Umbilical cord (tissue), 1 donor: ENCODE measurements at regions not wholly inside any gene's neighbourhood (a gene's known extent, or its start where the extent isn't known, plus 50 kb on each side); places are given as distances from the start of the nearest gene placed in this dataset.
"Not testable (repeated sequence)": the region's sequence is repeated elsewhere in the genome, so short reads cannot be mapped to it uniquely, and the experiment has no call there.

Source experiments
- DNase-seq: peaks from one replicate; pipeline ENCODE4 v3.0.0-alpha.2; 2015; ENCODE audit warnings: low spot score

DNA sequence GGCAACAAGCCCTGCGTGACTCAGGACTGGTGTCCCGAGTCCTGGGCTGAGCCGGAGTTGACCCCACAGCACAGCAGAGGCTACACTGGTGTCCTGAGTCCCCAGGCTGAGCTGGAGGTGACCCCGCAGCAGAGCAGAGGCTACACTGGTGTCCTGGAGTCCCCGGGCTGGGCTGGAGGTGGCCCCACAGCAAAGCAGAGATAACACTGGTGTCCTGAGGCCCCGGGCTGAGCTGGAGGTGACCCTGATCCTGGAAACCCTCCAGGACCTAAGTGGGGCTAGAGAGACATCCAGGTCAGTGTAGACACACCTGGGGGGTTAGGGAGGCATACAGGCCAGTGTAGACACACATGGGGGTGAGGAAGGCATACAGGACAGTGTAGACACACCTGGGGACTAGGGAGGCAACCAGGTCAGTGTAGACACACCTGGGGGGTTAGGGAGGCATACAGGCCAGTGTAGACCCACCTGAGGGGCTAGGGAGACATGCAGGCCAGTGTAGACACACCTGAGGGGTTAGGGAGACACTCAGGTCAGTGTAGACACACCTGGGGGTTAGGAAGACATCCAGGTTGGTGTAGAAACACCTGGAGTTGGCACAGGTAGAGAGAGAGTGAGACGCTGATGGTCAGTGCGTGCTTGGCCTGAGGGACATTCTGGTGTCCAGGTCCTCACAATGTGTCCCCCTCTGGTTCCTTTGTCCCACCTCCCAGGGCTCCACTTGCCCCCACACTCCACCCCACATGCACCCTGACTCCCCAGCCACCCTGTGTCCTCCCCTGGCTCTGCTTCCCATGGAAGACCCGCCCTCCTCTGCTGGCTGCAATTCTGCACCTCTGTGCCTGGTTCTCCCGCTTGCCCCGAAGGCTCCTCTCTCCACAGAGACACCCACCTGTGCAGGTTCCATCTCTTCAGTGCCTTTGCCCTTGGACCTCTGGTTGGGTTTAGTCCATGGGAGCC is 321.6 kb upstream of the SFSWAP start:
- no peak for DNase-seq

DNA sequence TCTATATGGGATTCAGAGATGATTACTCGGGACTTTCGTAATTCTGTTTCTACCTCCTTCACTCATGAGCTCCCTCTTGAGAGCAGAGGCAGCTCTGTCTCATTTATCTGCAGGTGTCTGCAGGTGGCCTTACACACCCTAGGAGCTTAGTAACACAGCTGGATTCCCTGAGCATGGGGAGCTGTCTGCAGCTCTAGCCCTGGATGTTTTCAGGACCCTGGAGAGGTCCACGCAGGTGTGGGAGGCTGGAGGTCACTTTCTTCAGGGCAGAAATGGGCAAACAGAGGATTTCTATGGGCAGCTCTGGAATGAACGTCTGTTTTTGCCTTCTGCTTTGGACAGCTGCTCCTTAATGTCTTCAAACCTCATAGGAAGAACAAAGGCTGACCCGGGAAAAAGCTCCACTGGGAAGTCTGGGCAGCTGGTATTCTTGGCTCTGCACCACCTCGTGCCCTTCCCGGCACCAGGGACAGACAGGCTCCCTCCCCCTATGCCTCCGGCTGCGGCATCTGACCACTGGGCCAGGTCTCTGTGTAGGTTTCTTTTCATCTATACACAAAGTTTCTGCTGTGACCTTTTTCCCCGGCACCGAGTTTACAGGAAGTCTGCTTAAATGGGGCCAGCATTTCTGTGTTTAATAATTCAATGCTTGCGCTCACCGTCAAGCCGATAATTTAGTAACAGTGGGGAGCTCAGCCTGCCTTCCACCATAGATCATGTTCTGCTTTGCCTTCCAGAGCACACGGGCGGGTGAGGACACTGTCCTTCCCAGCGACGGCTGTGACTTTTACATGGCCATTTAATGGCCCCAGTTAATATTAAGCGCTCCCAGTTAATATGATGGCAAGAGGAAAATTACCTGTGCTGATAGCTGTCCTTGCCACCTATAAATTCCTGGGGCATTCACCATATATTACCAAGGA is 320.2 kb upstream of the SFSWAP start:
- DNase-seq: peak; percentile 30

DNA sequence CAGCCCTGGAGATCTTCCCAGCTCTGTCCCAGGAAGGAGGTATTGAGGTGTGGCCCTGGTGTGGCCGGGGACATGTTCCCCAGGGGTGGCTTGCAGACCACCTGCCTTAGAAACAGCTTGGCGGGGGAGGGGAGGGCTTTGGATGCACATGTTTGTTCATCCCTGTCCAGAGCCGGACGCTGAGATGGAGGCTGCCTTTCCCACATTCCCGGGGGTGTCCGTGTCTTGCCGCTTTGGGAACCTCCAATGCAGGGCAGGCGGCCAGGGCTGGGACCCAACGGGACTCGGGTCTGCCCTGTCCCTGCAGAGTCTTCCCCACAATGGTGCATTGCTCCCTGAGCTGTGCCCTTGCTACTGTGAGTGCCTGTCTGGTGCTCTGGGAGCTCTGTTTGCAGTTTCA is 319.5 kb upstream of the SFSWAP start:
- no peak for DNase-seq

DNA sequence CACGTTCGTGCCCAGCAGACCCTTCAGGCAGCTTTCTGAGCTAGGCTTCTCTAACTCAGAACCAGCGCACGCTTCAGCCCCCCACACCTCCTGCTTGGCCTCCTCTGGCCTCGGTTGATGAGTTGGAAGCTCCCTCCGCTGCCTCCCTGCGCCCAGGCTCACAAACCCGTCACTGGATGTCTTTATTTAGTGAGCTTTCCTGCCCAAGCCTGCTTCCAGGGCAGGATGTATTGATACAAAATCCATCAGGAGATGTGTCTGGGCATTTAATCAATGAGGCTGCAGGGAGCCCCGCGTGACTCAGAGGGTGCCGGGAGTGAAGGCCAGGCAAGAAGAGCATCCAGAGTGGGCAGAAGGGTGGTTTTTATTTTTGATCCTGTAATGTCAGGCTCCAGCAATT is 316.1 kb upstream of the SFSWAP start:
- not testable (repeated sequence) for DNase-seq

DNA sequence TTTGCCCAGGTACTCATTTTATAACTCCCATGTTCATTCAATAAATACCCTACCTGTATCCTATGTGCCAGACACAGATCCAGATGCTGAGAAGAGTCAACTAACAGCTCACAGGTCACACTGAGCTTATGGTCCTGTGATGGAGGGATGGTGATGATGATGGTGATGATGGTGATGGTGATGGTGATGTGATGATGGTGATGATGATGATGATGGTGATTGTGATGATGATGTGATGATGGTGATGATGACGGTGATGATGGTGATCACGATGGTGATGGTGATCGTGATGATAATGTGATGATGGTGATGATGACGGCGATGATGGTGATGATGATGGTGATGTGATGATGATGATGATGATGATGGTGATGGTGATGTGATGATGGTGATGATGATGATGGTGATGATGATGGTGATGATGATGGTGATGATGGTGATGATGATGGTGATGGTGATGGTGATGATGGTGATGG is 315.6 kb upstream of the SFSWAP start:
- not testable (repeated sequence) for DNase-seq

DNA sequence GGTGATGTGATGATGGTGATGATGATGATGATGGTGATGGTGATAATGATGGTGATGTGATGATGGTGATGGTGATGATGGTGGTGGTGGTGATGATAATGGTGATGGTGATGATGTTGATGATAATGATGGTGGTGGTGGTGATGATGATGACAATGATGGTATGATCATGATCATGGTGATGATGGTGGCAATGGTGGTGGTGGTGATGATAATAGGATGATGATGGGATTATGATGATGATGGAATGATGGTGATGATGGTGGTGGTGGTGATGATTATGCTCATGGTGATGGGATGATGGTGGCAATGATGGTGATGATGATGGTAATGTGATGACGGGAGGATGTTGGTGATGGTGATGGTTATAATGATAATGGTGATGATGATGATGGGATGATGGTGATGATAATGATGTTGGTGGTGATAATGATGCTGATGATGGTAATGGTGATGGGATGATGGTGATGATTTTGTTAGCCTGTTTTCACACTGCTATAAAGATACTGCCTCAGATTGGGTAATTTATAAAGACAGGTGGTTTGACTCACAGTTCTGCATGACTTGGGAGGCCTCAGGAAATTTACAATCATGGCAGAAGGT is 314.8 kb upstream of the SFSWAP start:
- DNase-seq: no peak

DNA sequence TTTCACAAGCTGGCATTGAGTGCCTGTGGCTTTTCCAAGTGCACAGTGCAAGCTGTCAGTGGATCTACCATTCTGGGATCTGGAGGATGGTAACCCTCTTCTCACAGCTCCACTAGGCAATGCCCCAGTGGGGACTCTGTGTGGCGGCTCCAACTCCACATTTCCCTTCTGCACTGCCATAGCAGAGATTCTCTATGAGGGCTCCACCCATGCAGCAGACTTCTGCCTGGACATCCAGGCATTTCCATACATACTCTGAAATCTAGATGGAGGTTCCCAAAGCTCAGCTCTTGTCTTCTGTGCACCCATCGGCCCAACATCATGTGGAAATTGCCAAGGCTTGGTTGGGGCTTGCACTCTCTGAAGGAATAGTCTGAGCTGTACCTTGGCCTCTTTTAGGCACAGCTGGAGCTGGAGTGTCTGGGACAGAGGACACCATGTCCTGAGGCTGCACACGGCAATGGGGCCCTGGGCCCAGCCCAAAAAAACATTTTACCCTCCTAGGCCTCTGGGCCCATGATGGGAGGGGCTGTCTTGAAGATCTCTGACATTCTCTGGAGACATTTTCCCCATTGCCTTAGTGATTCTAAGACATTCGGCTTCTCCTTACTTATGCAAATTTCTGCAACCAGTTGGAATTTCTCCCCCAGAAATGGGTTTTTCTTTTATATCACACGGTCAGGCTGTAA is 313.3 kb upstream of the SFSWAP start:
- no peak for DNase-seq

DNA sequence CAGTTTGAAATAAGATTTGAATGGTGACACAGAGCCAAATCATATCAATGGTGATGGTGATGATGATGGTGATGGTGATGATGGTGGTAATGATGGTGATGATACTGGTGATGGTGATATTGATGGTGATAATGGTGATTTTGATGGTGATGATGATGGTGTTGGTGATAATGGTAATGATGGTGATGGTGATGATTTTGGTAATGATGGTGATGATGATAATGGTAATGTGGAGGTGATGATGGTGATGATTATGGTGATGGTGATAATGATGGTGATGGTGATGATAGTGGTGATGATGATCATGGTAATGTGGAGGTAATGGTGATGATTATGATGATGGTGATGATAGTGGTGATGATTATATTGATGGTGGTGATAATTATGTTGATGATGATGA is 311.9 kb upstream of the SFSWAP start:
- DNase-seq: no peak

DNA sequence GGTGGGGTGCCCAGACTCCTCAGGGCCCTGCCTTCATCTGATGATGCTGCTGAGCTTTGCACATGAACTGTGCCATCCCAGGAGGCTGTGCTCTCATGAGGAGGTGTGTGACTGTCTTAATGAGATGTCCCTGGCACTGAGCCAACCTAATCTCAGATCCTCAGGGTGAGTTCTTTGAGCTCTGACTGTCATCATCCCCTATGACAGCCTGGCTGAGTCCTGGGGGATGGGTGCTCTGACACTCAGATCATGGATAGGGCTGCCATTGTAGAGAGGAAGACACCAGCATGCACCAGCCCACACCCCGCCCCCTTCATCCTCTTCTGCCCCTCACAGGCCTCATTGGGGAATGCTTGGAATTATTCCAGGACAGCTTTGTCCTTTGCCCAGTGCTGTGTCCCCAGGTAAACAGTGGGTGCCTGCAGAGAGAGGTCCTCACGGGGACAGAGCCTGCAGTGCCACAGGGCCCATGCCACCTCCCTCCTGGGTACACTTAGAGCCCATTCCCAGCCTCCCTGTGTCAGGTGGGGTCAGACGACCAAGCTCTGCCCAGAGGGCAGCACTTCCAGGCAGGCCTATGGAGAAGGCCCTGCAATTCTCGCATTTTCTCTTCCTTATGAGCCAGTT is 310.1 kb upstream of the SFSWAP start:
- DNase-seq: not testable (repeated sequence)

DNA sequence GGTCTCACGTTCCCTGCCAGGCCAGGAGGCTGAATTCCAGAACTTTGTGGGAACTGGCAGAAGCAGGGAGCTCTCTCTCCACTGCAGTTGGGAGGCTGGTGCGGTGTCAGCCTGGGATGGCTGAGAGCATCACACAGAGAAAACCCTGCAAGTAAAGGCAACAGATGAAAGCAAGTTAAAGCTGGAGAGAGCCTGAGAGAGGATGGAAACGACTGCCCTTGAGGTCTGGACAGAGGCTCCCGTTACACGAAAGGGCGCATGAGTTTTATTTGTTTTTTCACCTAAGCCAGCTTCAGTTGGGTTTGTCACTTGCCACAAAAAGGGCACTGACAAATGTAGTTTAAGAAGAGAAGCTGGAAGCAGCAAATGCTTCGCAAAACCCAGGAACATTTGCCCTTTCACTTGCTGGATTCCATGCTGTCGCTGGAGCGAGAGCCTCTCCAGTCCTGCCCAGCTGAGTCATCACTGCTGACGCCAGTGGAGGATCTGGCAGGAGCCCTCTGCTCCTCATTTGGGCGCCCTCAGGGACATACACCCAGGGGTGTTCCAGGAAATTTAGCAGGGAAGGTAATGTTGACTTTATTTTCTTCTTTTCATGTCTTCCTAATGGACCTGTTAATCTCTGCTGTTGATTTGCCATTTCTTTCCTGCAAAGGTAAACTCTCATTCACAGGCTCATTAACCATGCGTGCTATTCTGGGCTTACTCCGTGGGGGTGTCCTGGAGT is 308.8 kb upstream of the SFSWAP start:
- peak; percentile 54 for DNase-seq

DNA sequence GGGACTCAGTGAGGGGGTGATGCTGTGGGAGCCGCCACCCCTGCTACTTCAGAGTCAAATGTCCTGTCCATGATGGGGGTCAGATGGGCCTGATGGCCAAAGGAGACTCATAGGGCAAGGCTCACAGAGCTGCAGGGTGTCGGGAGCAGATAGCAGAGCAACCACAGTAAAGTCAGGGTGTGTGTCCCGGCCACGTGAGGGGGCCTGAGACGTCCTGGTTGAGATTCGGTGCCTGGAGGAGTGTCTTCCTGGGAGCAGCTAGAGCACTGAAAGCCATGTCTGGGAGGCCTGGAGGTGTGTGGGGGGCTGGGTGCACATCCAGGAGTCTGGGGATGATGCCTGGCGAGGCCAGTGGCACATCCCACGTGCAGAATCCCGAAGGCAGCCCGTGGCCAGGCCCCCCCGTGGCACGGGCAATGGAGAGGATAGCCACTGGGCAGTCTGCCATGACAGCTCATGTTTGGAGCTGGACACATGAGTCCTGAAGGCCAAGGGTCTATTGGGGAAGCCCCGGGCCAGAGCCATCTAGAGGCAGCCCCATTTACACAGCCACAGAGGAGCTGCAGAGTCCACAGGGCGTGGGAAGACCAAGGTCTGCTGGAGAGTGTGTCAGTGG is 308.0 kb upstream of the SFSWAP start:
- no peak for DNase-seq

DNA sequence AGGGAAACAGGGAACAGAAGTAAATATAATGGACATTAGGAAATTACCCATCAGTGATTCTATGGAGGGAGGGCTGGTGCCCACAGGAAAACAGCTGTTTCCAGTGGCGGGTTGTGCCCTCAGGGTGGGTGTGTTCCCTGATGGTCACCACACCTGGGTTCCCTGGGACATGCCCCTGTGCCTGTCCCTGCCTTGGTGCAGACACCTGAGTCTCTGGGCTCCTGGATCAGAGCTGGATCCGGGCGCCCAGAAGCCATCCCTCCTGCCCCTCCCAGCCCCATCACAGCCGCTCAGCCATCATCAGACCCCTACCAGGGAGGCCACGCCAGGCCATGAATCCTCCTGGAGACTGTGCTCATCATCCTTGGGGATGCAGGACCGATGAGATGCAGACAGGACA is 307.2 kb upstream of the SFSWAP start:
- DNase-seq: no peak

DNA sequence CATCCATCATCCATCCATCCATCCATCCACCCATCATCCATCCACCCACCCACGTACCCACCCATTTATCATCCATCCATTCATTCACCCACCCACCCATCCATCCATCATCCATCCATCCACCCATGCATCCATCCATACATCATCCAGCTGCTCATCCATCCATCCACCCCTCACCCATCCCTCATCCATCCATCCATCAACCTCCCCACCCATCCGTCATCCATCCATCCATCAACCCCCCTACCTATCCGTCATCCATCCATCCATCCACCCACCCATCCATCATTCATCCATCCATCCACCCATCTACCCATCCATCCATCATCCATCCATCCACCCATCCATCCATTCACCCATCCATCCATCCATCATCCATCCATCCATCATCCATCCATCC is 306.2 kb upstream of the SFSWAP start:
- no peak for DNase-seq

DNA sequence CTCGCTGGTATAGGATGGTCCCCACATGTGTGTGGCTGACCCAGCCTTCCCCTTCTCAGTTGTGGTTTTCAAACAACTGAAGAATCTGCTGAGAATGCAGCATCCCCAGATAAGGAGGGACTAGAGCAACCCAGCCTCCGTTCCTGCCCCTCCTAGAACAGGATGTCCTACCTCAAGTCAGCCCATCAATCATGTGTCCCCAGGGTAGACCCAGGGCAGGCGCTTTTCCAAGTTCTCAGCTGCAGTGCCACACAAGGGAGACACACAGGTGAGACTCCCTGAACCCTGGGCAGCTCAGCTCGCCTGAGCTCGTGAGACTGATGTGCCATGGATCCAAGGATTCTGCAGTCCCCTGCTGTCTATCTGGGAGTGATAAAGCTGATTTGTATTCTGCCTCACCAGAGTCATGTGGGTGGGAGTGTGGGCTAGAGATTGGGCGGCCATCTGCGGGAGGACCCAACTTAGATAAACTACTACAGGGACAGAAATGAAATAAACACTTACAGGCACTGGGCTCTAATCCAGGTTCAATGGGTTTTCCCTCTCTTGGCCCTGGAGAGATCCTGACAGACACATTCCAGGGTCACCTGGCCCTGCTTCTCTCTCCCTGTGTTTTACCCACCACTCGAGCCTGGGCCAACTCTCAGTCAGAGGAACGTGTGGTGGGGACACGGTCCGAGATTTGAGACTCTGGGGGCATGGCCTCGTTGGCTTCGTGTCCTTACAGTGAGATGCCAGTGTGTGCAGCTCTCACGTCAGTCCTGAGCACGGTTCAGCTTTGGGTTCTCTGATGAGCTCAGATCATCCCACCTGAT is 303.5 kb upstream of the SFSWAP start:
- DNase-seq: peak; percentile 11

DNA sequence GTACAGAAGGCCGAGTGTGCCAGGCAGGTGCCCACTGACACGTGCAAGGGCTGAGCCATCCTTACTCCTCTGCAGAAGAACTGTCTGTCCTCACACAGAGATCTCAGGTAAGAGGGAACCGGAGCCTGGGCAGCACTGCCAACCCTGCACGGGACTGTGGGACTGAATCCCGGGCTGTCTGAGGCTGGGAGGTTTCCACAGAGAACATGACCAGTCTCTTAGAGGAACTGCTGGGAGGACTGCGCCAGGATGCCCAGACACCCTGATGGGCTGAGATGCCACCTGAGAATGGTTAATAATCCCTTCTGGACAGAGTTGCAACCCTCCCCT is 302.9 kb upstream of the SFSWAP start:
- DNase-seq: no peak

DNA sequence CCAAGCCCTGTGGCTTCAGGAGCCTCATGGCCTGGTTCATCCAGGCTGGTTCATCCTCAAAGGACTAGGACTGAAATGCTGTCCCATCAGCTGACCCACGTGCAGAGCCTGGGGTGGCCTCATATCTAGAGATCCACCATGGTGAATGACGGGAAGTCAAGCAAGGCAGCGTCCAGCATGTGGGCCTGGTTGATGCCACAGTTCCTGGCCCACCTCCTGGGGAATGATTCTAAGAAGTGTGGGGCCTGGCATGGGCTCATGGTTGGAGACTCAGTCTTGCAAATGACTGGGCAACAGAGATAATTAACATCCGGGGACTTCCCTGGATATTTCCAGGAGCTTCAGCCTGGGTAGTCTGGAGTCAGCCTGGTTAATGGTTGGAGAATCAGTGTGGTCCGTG is 302.4 kb upstream of the SFSWAP start:
- DNase-seq: no peak

DNA sequence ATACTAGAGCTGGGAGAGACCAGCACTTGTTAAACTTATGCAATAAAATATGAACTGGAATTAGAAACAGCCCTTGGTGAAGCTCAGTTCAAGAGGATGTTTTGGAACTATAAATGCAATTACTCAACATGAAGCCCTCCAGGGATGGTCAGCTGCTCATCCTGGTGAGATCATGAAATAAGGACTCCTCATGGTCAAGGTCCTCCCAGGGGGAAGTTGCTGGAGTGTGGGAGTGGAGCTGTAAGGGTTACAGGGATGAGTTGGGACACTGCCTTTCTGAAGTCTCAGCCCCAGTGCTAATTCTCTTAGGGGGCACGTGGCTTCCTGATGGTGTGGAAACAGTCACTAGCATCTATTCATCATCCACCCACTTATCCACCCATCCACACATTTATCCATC is 301.7 kb upstream of the SFSWAP start:
- no peak for DNase-seq

DNA sequence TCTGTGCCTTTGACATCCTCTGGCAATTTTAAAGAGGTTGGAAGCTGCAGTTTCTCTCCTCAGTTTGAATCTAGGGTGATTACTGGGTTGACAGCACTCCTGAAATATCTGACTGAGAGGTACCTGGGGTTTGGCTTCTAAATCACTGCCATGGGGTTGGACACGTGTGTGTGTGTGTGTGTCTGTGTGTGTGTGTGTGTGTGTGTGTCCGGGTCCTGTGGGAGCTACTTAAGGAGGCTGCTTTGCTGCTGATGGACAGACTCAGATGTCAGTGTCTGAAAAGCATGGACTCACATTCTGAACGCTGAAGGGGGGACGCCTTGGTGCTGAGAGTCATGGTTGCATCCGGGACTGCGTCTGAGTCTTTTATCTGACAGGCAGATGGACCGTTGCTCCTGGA is 299.1 kb upstream of the SFSWAP start:
- not testable (repeated sequence) for DNase-seq

DNA sequence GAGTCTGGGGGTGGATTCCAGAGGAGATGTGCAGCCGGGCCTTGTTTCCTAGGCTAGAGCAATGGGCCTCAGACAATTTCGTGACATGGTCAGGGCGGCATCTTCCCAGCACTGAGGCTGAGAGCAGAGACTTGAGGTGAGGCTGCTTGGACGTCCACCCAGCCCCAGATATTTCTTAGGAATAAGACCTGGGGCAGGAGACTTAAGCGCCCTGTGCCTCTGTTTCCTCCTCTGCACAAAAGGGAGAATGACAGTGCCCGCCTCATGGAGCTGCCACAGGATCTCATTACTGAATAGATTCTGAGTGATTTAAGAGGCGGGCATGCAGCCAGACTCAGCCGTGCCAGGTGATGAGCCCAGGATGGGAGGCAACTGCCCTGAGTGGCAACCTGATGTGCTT is 297.9 kb upstream of the SFSWAP start:
- DNase-seq: no peak
